GM12878 (cell line): ENCODE measurements at regions not wholly inside any gene's neighbourhood (a gene's known extent, or its start where the extent isn't known, plus 50 kb on each side); places are given as distances from the start of the nearest gene placed in this dataset.
"Not testable (repeated sequence)": the region's sequence is repeated elsewhere in the genome, so short reads cannot be mapped to it uniquely, and the experiment has no call there.

Experiments used
- ATF3 ChIP-seq: IDR thresholded peaks from 2 replicates; pipeline ENCODE4 v1.6.1; 2011; ENCODE audit warnings: low read depth, mild to moderate bottlenecking, low read length, moderate library complexity, borderline replicate concordance; ENCODE audit errors: extremely low read depth
- CREB1 ChIP-seq: IDR thresholded peaks from 2 replicates; pipeline ENCODE4 v1.6.1; 2012; ENCODE audit warnings: low read depth, mild to moderate bottlenecking, inconsistent platforms
- CTCF ChIP-seq, 3 experiments: IDR thresholded peaks in 2 of 3; conservative IDR thresholded peaks in 1 of 3; 2 replicates each; pipeline ENCODE4 v1.5.1; 2011; ENCODE audit warnings: low read depth in 3 of 3, low read length in 3 of 3, mild to moderate bottlenecking in 3 of 3, control low read depth in 2 of 3, moderate library complexity in 2 of 3, inconsistent platforms in 1 of 3, mixed read lengths in 1 of 3; ENCODE audit not compliant: control insufficient read depth in 2 of 3, insufficient read depth in 1 of 3; ENCODE audit errors: extremely low read depth in 1 of 3
- ESRRA ChIP-seq: IDR thresholded peaks from 2 replicates; pipeline ENCODE4 v1.6.1; 2012; ENCODE audit warnings: mild to moderate bottlenecking, low read length, improper control_type of control experiment
- FOS ChIP-seq: IDR thresholded peaks from 3 replicates; pipeline ENCODE4 v1.6.1; 2011; ENCODE audit warnings: borderline replicate concordance; ENCODE audit not compliant: insufficient read length; ENCODE audit errors: extremely low read depth
- NR2F1 ChIP-seq: fragments of 450-650 bp; conservative IDR thresholded peaks from 2 replicates; pipeline ENCODE4 v1.6.1; 2017; ENCODE audit warnings: mild to moderate bottlenecking
- RELA ChIP-seq: fragments of 450-650 bp; IDR thresholded peaks from 2 replicates; pipeline ENCODE4 v1.8.0; 2014; ENCODE audit warnings: borderline replicate concordance; ENCODE audit not compliant: partially characterized antibody
- REST ChIP-seq: IDR thresholded peaks from 2 replicates; pipeline ENCODE4 v1.6.1; 2012; ENCODE audit warnings: mild to moderate bottlenecking, low read depth, low read length
- RFX5 ChIP-seq: IDR thresholded peaks from 2 replicates; pipeline ENCODE4 v1.6.1; 2011; ENCODE audit warnings: low read depth, low read length, improper control_type of control experiment
- SMAD1 ChIP-seq: fragments of 450-650 bp; IDR thresholded peaks from 2 replicates; pipeline ENCODE4 v1.6.1; 2018; ENCODE audit warnings: mild to moderate bottlenecking, low read depth; ENCODE audit not compliant: partially characterized antibody
- SPI1 ChIP-seq: IDR thresholded peaks from 2 replicates; pipeline ENCODE4 v1.6.1; 2011; ENCODE audit warnings: low read depth, mild to moderate bottlenecking, low read length, moderate library complexity, borderline replicate concordance; ENCODE audit not compliant: insufficient read depth
- SUZ12 ChIP-seq: fragments of 200-600 bp; sonication (generic); IDR thresholded peaks from one replicate; pipeline ENCODE4 v1.6.1; 2018; ENCODE audit warnings: antibody characterized with exemption, mild to moderate bottlenecking; ENCODE audit not compliant: unreplicated experiment
- ZBTB33 ChIP-seq: fragments of 450-650 bp; IDR thresholded peaks from 2 replicates; pipeline ENCODE4 v1.6.1; 2017; ENCODE audit warnings: mild to moderate bottlenecking

DNA sequence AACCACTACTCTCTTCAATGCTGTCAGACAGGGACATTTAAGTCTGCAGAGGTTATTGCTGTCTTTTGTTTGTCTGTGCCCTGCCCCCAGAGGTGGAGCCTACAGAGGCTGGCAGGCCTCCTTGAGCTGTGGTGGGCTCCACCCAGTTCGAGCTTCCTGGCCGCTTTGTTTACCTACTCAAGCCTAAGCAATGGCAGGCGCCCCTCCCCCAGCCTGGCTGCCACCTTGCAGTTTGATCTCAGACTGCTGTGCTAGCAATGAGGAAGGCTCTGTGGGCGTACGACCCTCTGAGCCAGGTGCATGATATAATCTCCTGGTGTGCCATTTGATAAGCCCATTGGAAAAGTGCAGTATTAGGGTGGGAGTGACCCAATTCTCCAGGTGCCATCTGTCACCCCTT, 628.7 kb downstream of the GABRG2 start:
- TF ChIP-seq SUZ12; ZBTB33; SMAD1; CREB1; ATF3; SPI1; RELA; ESRRA; CTCF (IDR thresholded peaks at IDR 0.05 in 2 of 3, conservative IDR thresholded peaks at IDR 0.05 in 1 of 3; ENCODE audit: control insufficient read depth in 2 of 3, extremely low read depth in 1 of 3, insufficient read depth in 1 of 3, low read depth in 3 of 3, low read length in 3 of 3); REST; NR2F1; FOS; RFX5: not testable (repeated sequence)
